Stimulated activated CD4-positive, alpha-beta T cell treated with anti-CD3 and anti-CD28 coated beads, Interleukin-15, amount 100 ng/mL, for 1 hour (primary cell): ENCODE measurements at regions not wholly inside any gene's neighbourhood (a gene's known extent, or its start where the extent isn't known, plus 50 kb on each side); places are given as distances from the start of the nearest gene placed in this dataset.

ENCODE experiments used
- DNase-seq, 2 donors: peaks; one replicate each; pipeline ENCODE4 v3.0.0-alpha.2; 2020; ENCODE audit warnings: low read depth in 1 of 2, low spot score in 1 of 2

DNA sequence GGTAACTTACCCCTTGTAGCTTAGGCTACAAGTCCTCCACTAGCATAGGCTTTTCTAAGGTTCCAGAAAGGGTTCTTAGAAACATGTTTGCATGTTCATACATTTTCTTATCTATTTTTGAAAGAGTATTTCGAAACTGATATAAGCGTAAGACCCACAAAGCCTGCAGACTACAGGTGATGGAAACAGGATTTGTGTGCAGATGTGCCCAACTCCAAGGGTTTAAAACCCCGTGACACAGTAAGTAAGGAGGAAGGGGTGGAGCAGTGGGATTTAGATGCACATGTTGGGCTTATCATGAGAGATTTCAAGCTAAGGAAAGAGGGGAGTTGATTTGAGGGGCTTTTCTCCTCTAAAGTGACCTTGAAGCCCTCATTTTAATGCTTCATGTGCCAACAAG lies 164.7 kb downstream of the LTN1 start:
- no peak for DNase-seq

DNA sequence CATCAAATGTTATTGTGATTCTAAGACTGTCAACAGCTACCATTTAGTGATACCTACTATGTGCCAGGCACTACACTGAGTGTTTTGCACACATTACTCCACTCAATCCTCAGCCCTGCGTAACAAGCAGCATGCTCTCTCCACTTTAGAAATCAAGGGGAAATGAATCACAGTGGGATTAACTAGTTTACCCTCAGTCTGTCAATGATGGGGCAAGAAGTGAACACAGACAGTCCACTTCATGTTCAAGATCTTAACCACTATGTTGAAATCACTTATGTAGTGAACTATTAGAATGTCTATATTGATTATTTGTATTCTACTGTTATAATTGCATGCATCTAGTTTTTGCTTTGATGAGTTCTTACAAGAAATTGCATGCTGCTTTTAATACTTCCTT lies 165.3 kb downstream of the LTN1 start:
- DNase-seq, result no peak

DNA sequence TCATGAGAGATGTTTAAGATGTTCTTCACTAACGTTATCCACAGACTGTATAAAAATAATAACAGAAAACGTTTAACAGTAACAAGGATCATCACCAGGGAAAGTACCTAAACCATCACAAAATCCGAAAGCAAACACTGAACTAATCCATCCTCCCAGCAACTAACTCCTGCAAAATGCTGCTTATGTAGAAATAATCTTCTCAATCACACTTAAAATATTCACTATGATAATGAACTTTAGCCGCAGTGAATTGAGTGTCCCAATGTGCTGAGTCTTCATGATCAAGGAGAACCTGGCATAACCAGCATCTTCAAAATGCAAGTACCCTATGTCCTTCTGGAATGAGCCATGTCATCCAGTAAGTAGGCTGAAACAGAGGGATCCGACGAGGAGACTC lies 166.1 kb downstream of the LTN1 start:
- DNase-seq, result no peak

DNA sequence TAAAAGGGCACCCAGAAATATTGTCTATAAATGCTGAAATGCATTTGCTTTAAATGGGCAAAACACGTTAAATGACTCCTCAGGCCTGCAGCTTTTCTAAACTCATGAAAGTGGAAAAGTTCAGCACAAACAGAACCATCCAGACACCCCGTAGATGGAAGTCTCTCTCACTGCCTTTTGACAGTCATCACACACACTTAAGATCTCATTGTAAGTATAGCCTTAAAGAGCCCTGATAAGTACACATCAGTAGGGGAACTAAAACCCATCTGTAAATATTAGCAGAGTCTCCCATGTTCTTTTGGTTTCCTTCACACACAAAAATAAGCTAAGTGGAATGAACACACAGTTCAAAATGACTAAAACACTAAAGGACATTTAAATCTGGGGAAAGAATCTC lies 166.7 kb downstream of the LTN1 start:
- DNase-seq, result no peak

DNA sequence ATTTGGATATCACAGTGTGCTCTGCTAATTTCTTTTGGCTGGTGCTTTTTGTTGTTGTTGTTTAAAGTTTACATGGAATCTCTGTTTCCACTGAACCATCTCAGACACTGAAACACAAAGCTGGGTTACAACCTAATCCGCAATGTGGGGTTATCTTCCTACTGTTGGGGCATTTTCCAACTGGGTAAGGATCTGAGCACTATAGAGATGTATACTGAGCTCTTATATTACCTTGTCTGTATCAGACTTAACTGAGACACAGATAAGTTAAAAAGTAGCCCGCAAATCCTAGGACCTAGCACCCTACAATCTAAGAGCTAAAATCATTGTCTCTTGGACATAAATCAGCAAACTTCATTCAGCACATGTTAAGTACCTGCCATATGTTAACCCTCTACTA lies 169.2 kb downstream of the LTN1 start:
- no peak for DNase-seq

DNA sequence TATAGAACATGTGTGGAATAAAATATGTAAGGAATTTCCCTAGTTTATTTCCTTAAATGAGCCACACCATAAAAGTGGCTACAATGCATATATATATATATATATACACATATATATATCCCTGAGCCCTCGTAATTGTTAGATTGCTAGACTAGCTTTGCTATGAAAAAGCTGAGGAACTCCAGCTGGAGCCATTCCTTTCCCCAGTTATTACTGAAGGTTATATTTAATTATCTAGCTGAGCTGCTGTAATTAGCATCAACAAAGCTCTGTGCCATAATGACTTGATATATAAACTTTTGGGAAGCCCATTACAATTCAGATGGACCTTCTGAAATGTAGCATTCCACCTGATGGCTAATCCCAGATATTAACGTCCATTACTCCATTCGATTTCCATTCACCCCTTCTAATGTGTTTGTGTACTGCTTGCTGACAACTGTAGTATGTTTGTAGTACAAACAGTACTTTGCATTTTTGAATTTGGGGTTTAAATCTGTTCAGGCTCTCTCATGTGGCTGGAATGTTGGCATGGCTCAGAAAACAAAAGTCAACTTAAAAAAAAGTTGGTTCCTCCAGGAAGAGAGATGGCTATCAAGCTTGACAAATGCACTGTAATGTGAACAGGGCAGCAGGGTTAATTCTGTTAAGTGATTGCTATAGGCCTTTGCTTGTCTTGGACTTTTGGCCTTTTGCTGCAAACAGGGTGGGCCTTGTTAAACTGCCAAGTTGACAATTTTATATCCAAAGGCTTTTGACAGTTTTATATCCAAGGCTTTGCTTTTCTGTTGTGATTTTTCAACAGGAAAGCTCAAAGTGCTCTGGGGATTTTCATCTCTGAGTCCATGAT lies 170.0 kb downstream of the LTN1 start:
- no peak for DNase-seq

DNA sequence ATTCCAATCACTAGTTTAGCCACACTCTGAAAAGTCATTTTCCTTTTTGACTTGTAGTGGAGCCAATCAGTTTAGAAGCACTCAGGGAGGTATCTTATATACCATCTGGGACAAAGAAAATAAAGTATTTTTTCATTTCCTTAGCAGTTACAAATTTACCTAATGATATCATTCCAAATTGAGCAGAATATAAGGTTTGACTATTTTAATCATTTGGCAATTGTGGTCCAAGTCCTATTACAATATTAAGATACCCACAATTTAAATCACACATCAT lies 170.6 kb downstream of the LTN1 start:
- DNase-seq, result no peak

DNA sequence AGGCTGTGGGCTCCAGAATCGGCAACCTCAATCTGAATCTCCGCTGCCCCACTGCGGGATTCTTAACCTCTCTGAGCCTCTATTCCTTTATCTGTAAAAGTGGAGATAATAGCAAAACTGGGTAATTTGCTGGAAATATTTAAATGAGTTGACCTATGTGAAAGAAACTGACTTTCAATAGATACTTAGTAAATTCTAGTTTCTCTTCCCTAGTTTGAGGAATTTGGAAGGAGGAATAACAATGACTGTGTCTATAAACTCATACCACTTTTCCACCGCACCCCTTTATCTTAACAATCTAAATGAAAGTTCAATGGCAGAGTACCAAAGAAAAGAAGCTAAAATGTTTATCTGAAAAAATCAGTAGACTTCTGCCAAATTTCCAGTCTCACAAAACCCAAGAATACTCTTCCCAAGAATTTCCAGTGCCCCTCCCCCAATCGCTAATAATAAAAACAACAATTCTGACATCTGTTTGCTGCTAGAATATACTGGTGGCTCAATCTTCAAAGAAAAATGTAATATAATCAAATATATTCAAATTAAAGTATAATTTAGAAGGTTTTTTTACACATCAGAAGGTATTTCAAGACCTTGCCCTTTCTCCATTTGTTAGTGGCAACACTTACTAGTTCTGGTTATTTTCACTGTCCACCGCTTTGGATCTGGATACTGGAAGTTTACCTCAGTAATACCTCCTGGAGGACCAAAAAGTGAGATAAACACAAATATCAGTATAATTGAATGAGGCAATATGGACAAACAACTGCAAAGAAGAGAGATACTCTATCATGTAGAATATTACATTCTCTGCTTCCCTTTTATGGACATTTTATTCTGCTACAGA lies 171.2 kb downstream of the LTN1 start:
- DNase-seq, result no peak

DNA sequence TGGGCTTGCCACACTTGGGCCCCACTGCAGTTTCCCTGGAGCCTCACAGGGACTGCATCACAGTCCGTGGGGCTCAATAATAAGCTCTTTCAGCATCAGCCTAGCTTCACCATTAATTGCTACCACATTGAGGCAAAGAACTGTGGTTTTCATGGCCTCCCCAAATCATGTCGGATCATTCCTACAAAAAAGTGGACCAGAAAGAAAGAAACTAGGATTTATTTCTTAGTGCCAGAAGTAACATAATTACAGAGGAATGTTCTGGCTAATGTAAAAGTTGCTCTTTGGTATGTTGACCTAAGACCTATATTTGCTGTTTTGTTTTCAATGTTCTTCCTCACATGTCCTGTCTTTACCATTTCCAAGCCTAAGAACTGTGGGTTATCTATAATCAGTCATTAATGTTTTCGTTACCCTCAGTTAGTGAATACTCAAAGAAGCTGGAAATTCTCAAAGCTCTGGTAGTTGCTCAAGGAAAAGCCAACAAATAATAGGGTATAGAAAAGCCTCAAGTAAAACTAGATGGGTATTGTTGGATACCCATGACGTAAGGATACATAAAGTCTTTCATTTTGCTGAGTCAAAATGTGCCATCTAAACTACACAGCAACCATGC lies 173.9 kb downstream of the LTN1 start:
- DNase-seq, result no peak

DNA sequence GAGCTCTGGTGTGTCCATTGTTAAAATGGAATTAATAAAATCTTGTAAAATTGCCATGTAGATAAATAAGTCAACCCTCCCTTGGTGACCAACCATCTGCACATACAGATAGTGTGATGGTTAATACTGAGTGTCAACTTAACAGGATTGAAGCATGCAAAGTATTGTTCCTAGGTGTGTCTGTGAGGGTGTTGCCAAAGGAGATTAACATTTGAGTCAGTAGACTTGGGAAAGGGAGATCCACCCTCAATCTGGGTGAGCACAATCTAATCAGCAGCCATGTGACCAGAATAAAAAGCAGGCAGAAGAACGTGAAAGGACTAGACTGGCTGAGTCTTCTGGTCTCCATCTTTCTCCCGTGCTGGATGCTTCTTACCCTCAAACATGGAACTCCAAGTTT lies 174.8 kb downstream of the LTN1 start:
- DNase-seq, result no peak

DNA sequence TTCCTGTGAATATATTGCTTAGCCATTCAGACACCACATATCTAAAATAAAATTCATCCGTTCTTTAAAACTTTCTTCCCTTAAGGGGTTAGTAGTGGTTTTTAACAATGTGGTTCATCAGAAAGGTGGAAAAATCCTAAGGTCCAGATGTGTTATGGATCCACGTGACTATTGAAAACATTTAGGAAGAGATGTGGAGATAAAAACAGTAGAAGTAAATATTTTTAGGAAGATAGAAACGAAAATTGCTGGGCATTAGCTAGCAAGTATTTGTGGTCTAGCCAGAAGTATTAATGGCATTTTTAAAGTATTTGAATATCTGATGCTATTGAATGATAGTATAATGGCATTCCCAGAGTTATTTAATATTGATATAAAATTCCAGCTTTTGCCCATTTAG lies 180.8 kb downstream of the LTN1 start:
- DNase-seq, result no peak

DNA sequence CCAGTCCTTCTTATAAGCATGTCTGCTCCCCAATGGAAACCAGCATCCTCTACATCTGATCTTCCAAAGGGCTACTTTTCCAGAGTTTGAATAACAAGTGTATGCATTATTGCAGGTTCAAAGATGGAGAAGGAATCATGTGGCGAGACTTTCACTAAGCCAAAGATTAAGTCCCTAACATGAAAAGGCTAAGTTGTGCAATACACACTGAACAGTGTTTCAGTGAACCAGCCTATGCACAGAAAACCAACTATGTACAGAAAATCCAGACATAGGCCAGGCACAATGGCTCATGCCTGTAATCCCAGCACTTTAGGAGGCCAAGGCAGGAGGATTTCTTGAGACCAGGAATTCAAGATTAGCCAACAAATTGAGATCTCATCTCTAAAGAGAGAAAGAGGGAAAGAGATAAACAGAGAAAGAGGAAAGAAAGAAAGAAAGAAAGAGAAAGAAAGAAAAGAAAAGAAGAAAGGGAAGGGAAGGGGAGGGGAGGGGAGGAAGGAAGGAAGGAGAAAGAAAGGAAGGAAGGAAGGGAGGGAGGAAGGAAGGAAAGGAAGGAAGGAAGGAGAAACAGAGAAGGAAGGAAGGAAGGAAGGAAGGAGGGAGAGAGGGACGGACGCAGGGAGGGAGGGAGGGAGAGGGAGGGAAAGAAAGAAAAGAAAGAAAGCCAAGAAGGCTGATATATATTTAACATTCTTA lies 181.7 kb downstream of the LTN1 start:
- no peak for DNase-seq

DNA sequence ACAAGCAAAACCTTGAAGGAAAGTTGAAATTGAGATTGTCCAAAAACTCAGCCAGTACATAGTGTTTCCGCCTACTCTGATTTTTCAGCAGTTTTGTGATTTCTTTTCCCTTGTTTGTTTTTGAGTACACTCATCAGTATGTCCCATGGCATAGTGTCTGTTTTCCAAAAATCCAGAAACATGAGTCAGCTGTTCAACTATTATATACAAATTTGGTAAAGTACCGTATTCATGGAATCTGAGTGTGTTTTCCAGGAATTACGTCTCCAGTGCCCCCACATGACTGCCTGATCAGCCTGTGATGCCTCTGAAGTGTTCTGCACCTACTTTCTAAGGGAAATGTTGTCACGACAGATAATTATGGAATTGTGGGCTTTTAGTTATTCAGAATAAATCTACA lies 186.8 kb downstream of the LTN1 start:
- no peak for DNase-seq

DNA sequence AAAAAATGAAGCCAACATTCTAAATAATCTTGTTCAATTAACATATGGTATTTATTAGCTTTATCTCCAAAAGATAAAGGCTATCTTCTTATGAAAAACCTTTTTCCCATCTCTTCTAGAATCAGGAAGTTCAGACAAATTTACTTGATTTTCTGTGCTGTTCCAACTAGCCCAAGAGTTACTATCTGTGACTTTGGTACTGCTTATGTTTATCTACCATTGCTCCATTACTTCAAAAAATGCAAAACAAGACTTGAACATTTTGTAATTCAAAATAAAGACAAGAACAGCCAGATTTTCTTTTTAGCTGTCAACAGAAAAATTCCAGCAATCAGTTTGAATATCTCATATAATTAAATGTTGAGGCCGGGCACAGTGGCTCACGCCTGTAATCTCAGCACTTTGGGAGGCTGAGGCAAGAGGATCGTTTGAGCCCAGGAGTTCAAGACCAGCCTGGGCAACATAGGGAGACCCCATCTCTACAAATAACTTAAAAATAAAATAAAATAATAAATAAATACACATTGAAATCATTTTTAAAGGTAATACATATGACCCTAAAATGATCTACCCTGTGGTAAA lies 188.5 kb downstream of the LTN1 start:
- no peak for DNase-seq

DNA sequence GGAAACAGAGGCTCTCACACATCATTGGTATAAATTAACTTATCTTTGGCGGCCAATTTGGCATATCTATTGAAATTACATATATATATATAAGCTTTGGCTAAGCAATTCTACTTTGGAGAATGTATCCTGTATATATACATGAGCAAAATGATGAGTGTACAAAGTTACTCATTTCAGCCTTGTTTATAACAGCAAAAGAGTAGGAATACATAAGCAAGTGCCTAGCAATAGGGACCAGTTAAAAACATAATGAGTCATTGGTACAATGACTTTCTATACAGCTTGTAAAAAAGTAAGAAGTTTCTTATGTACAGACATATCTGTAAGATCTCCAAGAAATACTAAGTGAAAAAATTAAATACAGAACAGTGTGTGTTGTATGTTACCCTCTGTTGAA lies 190.8 kb downstream of the LTN1 start:
- DNase-seq, result no peak

DNA sequence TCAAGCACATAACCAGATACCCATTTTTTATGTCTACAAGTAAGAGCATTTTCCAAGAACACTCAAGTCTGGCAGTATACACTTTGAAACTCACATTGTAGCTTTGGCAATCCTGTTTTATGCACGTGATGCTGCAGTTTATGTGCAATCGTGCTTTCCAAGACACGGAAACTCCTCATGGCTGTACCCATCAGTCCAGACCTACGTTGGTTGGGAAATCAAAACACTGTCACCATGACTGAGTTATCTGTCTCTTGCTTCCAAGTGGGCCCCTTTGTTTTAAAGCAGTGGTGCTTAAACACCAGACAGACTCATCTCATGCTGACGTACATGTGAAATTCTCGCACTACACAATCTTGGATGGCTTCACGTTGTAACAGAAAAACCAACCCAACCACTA lies 192.8 kb downstream of the LTN1 start:
- DNase-seq, result no peak

DNA sequence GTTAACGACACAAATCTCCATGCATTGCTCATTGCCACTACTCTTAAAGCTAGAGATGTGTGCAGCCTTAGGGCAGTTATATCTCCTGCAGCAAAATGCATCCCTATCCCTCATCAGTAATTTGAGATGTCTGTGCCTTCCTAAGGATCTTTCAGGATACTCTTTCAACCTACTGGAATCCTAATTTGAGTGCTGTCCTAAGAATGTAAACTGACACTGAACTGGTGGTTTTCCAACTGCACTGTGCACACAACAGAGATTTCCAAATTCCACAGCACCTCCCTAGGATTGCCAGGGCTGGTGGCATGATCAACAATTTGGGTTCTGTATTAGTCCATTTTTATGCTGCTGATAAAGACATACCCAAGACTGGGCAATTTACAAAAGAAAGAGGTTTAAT lies 193.9 kb downstream of the LTN1 start:
- DNase-seq, result no peak

DNA sequence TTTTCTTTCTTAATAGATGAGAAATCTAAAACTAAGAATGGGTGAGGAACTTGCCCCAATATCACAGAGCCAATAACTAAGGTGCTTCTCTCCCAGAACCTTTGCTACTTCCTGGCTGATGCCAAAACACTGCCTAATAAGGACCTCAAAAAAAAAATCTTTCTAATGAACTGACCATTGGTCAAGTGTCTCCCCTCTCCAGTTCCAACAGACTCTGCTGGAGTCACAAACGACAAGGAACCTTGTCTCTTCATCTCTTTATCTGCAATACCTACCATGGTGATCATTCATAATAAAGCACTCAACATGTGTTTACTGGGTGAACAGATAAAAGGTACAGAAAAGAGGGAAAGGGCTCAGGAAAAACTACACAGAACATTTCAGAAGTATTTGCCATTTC lies 197.4 kb downstream of the LTN1 start:
- no peak for DNase-seq

DNA sequence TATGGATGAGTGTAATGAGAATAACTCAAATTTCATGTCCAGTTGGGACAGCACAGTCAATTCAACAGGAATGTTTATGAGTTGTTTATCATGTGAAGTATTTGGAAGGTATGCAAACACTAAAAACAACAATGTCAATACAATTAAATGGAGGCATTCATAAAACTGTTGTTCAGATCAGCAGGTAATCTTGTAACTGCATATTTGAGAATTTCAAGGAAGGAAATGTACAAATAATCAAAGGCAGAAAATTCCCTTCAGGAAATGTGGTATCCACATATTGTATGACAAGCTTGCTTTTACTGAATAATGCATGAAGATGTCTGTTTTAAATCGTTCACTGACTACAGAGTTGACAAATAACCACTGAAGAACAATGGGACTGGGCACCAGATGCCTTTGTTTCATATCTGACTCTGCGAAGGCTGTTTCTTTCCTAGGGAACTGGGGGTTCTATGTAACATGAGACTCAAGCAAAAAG lies 198.3 kb downstream of the LTN1 start:
- no peak for DNase-seq

DNA sequence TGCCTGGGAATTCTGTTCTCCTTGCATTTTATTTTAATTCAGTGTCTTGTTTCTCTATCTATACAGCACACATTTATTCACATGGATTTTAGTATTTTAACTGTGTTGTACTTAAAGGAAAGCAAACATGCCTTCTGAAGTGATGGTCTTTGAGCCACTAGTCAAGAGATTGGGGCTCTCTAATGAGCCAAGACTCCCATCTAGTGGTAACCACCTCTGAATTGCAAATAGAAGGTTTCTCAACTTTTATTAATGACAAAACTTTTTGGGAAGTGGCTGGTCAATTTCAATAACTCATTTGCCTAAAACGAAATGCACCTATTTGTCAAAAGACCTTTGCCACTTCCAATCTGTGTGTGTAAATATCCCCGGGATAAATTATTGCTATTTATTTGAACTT lies 199.6 kb downstream of the LTN1 start:
- DNase-seq, result no peak

DNA sequence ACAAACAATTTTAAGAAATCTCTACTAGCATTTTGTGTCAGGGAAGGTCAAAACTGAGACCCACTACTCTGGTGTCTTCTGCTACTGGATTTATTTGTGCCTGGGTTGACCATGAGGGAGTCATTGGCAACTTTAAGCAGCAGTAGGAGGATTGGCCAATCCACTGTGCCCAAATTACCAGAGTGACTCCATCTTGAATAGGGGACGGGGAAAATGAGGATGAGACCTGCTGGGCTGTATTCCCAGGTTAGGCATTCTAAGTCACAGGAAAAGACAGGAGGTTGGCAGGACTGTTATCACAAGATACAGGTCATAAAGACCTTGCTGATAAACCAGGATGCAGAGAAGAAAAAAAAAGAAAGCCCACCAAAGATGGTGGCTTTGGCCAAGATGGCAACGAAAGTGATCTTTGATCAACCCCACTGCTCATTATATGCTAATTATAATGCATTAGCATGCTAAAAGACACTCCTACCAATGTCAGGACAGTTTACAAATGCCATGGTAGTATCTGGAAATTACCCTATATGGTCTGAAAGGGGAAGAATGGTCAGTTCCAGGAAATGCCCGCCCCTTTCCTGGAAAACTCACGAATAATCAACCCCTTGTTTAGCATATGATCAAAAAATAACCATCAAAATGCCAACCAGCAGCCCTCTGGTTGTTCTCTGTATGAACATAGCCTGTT lies 200.9 kb downstream of the LTN1 start:
- DNase-seq, result no peak
